GM12878 (cell line): ENCODE measurements at regions not wholly inside any gene's neighbourhood (a gene's known extent, or its start where the extent isn't known, plus 50 kb on each side); places are given as distances from the start of the nearest gene placed in this dataset.

Source experiments
- CEBPZ ChIP-seq: fragments of 150-350 bp; IDR thresholded peaks from 2 replicates; pipeline ENCODE4 v1.6.1; 2016; ENCODE audit warnings: low read depth, low read length
- CTCF ChIP-seq, 3 experiments: IDR thresholded peaks in 2 of 3; conservative IDR thresholded peaks in 1 of 3; 2 replicates each; pipeline ENCODE4 v1.5.1; 2011; ENCODE audit warnings: low read depth in 3 of 3, low read length in 3 of 3, mild to moderate bottlenecking in 3 of 3, control low read depth in 2 of 3, moderate library complexity in 2 of 3, inconsistent platforms in 1 of 3, mixed read lengths in 1 of 3; ENCODE audit not compliant: control insufficient read depth in 2 of 3, insufficient read depth in 1 of 3; ENCODE audit errors: extremely low read depth in 1 of 3
- CUX1 ChIP-seq: IDR thresholded peaks from 2 replicates; pipeline ENCODE4 v1.6.1; 2012; ENCODE audit warnings: improper control_type of control experiment, low read depth, low read length; ENCODE audit not compliant: insufficient replicate concordance
- E2F4 ChIP-seq: IDR thresholded peaks from 2 replicates; pipeline ENCODE4 v1.6.1; 2012; ENCODE audit warnings: low read depth, low read length, improper control_type of control experiment
- GATAD2B ChIP-seq: fragments of 450-650 bp; conservative IDR thresholded peaks from 2 replicates; pipeline ENCODE4 v1.6.1; 2017; ENCODE audit warnings: low read depth, mild to moderate bottlenecking, moderate library complexity
- MLLT1 ChIP-seq: fragments of 450-650 bp; IDR thresholded peaks from 2 replicates; pipeline ENCODE4 v1.6.1; 2016; ENCODE audit warnings: mild to moderate bottlenecking
- MXI1 ChIP-seq: fragments of 150-350 bp; IDR thresholded peaks from 2 replicates; pipeline ENCODE4 v1.6.1; 2011; ENCODE audit warnings: low read depth, mild to moderate bottlenecking, inconsistent platforms, low read length, improper control_type of control experiment
- NR2C2 ChIP-seq: IDR thresholded peaks from 2 replicates; pipeline ENCODE4 v1.6.1; 2011; ENCODE audit warnings: borderline replicate concordance, low read depth; ENCODE audit not compliant: control insufficient read depth, insufficient read length
- ZNF592 ChIP-seq: fragments of 450-650 bp; IDR thresholded peaks from 2 replicates; pipeline ENCODE4 v1.6.1; 2017; ENCODE audit warnings: mild to moderate bottlenecking, moderate library complexity

GRCh38 chr6:1482381-1483166 is 93.2 kb downstream of the FOXF2 start (continued):
- no peak for TF ChIP-seq E2F4
- TF ChIP-seq ZNF592, result no peak
- TF ChIP-seq MXI1, result no peak
- no peak for TF ChIP-seq CEBPZ
- TF ChIP-seq CTCF (IDR thresholded peaks at IDR 0.05 in 2 of 3, conservative IDR thresholded peaks at IDR 0.05 in 1 of 3; ENCODE audit: control insufficient read depth in 2 of 3, extremely low read depth in 1 of 3, insufficient read depth in 1 of 3, low read depth in 3 of 3, low read length in 3 of 3), result no peak
- TF ChIP-seq MLLT1, result no peak
- TF ChIP-seq GATAD2B, result no peak
- TF ChIP-seq NR2C2, result no peak
- TF ChIP-seq CUX1, result no peak
